ENCODE measurements at regions not wholly inside any gene's neighbourhood (a gene's known extent, or its start where the extent isn't known, plus 50 kb on each side); places are given as distances from the start of the nearest gene placed in this dataset.

- Histone ChIP-seq H3K9me3 (no peaks in the 10 kb centered on the region), H3K4me3 (no peak overlapping the region), H3K36me3 (no peaks in the 10 kb centered on the region), H3K27me3 (no peaks in the 10 kb centered on the region), H3K4me1 (no peaks in the 10 kb centered on the region), H3K27ac (no peak overlapping the region)
- intact Hi-C loops (cut with DNase I), result no loop called here
- no peak for TF ChIP-seq POLR2A (IDR thresholded peaks at IDR 0.05)
- TF ChIP-seq, protein P1, sequence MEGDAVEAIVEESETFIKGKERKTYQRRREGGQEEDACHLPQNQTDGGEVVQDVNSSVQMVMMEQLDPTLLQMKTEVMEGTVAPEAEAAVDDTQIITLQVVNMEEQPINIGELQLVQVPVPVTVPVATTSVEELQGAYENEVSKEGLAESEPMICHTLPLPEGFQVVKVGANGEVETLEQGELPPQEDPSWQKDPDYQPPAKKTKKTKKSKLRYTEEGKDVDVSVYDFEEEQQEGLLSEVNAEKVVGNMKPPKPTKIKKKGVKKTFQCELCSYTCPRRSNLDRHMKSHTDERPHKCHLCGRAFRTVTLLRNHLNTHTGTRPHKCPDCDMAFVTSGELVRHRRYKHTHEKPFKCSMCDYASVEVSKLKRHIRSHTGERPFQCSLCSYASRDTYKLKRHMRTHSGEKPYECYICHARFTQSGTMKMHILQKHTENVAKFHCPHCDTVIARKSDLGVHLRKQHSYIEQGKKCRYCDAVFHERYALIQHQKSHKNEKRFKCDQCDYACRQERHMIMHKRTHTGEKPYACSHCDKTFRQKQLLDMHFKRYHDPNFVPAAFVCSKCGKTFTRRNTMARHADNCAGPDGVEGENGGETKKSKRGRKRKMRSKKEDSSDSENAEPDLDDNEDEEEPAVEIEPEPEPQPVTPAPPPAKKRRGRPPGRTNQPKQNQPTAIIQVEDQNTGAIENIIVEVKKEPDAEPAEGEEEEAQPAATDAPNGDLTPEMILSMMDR (IDR thresholded peaks at IDR 0.05), result no peak
- DNase-seq, result no peak
- ATAC-seq, result no peak
Measured at GRCh38 chr15:31179693-31180092, 78.2 kb upstream of the TRPM1 start.

GRCh38 chr15:31193291-31193690, 91.8 kb upstream of the TRPM1 start:
- peak in 1 of 4 donors; percentile 18 for ATAC-seq
- Histone ChIP-seq H3K36me3 (no peaks in the 10 kb centered on the region), H3K27ac (no peak overlapping the region), H3K9me3 (peaks cover 0 to 3% (median 0%) of the 10 kb centered on the region in 4 donors), H3K27me3 (no peaks in the 10 kb centered on the region), H3K4me3 (no peak overlapping the region), H3K4me1 (no peaks in the 10 kb centered on the region)
- TF ChIP-seq, protein P1 (IDR thresholded peaks at IDR 0.05), result no peak
- TF ChIP-seq POLR2A (IDR thresholded peaks at IDR 0.05), result no peak
- peak in 1 of 3 donors; percentile 33 for DNase-seq
- 100% methylated on average over 1 of the region's 10 CpGs for WGBS (ENCODE audit: insufficient coverage, low coverage, low lambda C conversion rate, missing lambda C conversion rate)
- intact Hi-C loops (cut with DNase I), result no loop called here

DNA sequence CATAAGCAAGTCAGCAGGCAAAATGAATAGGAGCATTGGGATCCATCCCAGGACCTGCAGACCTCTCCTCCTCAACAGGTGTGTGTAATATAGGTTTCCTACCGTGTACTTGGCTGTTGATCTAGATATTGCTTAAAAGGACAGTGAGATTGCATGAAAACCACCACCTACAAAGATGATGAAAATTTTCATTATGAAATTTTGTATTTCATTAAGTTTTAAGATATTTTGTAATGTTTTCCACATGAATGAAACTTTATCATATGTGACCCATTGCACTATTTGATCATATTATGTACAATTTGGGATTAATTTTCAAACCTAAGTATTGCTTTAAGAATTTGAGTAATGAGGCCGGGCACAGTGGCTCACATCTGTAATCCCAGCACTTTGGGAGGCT, 94.3 kb upstream of the TRPM1 start:
- no peaks in the 10 kb centered on the region for H3K36me3 ChIP-seq
- intact Hi-C loops (cut with DNase I), result no loop called here
- TF ChIP-seq POLR2A (IDR thresholded peaks at IDR 0.05), result no peak
- TF ChIP-seq, protein P1 (IDR thresholded peaks at IDR 0.05), result no peak

DNA sequence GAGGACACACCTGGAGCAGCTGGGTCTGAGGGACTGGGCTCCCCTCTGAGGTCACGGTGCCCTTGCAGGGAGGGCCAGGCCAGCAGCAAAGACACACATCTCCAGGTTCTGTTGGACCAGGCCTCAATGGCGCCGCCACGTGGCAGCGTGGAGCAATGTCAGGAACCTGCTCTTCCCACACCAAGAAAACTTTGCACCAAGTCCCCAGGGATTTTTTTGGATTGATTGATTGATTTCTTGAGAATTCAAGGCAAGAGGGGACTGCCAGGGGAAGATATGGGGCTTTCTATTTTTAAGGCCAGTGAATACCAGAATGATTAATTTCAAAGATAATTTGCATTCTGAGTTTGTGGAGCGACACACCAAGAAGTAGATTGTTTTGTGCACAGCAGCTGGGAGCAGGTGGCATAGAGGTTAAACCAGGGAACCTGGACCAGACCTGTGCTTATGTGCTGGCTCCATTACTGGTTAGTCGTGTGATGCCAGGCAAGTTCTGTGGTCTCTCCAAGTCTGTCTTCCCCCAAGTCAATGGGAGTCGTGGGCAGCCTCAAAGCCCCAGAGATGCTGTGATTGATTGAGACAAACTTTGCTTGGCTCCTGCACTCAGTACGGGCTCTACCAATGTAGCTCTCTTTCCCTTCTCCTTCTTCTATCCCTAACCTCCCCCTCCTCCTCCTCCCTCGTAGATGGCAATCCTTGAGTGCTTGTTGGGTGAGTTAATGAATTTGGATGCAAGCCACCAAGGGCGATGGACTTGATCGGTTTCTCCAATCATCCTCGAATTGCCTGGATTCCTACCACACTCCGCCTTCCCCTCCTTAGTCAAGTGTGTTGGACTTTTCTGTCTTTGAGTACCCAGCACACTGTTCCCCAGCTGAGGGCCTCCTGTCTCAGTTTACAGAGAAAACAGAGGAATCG, 96.2 kb upstream of the TRPM1 start:
- intact Hi-C loops (cut with DNase I), result no loop called here

More for the DNA sequence above, 94.3 kb upstream of the TRPM1 start:
- ATAC-seq (no peak), DNase-seq (no peak)
- Histone ChIP-seq H3K27me3 (no peaks in the 10 kb centered on the region), H3K4me3 (no peak overlapping the region), H3K9me3 (no peaks in the 10 kb centered on the region), H3K4me1 (no peaks in the 10 kb centered on the region), H3K27ac (no peak overlapping the region)
- WGBS (ENCODE audit: insufficient coverage, low coverage, low lambda C conversion rate, missing lambda C conversion rate), result 52% methylated on average over 2 of the region's 2 CpGs

More for the DNA sequence above, 96.2 kb upstream of the TRPM1 start:
- Histone ChIP-seq H3K4me1 (no peaks in the 10 kb centered on the region), H3K9me3 (no peaks in the 10 kb centered on the region), H3K27me3 (no peaks in the 10 kb centered on the region), H3K36me3 (no peaks in the 10 kb centered on the region), H3K27ac (no peak overlapping the region), H3K4me3 (no peak overlapping the region)
- ATAC-seq, result peak; percentile 66 to 83 (median 79)
- 58% methylated on average over 8 of the region's 15 CpGs for WGBS (ENCODE audit: insufficient coverage, low coverage, low lambda C conversion rate, missing lambda C conversion rate)
- no peak for TF ChIP-seq POLR2A (IDR thresholded peaks at IDR 0.05)
- TF ChIP-seq, protein P1 (IDR thresholded peaks at IDR 0.05), result peak; percentile 54 to 77 (median 64)
- peak; percentile 63 to 80 (median 63) for DNase-seq

Measured in right lobe of liver (tissue), 6 donors.